T1000 (cell line): ENCODE measurements at regions not wholly inside any gene's neighbourhood (a gene's known extent, or its start where the extent isn't known, plus 50 kb on each side); places are given as distances from the start of the nearest gene placed in this dataset.
"Not testable (repeated sequence)": the region's sequence is repeated elsewhere in the genome, so short reads cannot be mapped to it uniquely, and the experiment has no call there.

Source experiments
- DNase-seq: peaks from one replicate; lab custom pipeline; 2025; ENCODE audit warnings: mixed read lengths; lab: John Stamatoyannopoulos, UW

- DNase-seq, result not testable (repeated sequence)
Observed at GRCh38 chr11:135011313-135011712, 599.3 kb upstream of the B3GAT1 start.

DNA sequence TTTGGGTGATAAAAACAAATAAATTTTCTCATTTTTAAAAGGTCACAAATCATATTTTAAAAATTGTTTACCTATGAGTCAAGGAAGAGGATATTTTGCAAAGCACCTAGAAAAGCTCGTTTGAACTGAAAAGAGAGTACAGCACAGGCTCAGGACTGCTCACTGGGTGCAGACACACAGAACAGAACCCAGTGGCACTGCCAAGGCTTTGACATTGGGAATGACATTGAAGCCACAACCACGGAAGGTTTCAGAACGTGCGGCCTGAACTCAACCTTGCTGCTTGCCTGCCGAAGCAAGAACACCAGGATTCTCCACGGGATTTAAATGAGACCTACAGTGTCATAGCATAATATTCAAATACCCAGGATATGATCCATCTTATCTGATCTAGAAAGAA is 597.1 kb upstream of the B3GAT1 start:
- no peak for DNase-seq

DNA sequence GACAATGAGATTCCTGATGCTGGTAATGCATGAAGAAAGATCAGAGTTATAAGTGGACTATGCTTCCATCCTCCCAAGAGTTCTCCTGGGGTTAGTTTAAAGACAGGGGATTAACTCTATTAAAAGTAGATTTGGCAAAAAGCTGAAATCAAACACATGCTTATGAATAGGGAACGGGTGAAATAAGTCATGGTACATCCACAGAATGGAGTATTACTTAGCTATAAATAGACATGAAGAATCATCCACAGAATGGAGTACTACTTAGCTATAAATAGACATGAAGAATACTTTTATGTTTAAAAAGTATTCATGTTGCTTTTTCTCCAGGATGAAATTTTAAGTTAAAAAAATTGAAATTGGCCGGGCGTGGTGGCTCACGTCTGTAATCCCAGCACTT is 596.4 kb upstream of the B3GAT1 start:
- no peak for DNase-seq

GRCh38 chr11:135008001-135008405 is 596.0 kb upstream of the B3GAT1 start:
- no peak for DNase-seq

DNA sequence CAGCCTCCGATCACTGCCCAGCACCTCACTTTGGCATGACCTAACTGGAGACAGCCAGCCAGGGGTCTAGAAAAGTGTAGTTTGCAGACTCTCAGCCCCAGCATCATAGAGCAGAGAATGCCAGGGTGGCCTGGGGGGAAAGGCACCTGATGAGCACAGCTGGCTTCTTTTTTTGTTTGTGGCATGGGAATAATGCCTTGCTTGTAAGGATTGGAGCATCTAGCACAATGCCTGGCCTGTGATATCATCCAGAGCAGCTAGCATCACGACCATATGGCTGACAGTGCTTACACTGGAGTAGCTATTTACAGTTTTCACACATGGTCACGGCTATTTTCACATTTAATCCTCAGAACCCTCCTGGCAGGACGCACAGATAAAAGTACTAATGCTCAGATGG is 594.8 kb upstream of the B3GAT1 start:
- DNase-seq, result no peak

- no peak for DNase-seq
Observed at GRCh38 chr11:135004495-135004894, 592.5 kb upstream of the B3GAT1 start.

GRCh38 chr11:135002236-135002635 is 590.2 kb upstream of the B3GAT1 start:
- DNase-seq, result no peak

DNA sequence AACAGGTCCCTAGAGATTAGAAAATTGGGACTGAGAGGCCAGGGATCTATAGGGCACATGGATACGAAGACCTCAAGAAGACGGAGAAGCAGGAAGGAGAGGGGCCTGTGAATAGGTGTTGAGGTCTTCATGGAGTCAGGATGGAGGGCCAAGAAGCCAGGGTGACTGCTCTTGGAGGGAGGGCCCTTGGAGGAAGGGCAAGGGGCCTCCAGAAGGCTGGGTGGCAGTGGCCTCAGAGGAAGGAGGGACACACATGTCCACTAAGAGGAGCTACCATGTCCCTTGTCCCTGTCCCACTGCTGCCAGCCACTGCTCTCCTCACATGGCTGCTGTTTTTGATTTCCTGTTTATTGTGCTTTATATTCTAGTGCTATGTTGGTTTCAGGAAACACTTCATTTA is 589.5 kb upstream of the B3GAT1 start:
- no peak for DNase-seq

DNA sequence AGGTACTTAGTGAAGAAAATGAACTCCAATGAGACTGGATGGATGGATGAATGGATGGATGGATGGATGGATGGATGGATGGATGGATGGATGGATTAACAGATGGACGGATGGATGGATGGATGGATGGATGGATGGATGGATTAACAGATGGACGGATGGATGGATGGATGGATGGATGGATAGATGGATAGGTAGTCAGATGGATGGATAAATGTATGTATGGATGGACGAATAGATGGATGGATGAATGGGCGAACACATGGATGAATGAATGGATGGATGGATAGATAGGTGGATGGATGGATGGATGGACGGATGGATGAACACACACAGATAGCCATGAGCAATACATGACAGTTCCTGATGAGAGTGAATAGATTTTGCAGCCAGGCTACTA is 589.0 kb upstream of the B3GAT1 start:
- DNase-seq, result not testable (repeated sequence)

- DNase-seq, result no peak
Observed at GRCh38 chr11:134999590-134999989, 587.5 kb upstream of the B3GAT1 start.

DNA sequence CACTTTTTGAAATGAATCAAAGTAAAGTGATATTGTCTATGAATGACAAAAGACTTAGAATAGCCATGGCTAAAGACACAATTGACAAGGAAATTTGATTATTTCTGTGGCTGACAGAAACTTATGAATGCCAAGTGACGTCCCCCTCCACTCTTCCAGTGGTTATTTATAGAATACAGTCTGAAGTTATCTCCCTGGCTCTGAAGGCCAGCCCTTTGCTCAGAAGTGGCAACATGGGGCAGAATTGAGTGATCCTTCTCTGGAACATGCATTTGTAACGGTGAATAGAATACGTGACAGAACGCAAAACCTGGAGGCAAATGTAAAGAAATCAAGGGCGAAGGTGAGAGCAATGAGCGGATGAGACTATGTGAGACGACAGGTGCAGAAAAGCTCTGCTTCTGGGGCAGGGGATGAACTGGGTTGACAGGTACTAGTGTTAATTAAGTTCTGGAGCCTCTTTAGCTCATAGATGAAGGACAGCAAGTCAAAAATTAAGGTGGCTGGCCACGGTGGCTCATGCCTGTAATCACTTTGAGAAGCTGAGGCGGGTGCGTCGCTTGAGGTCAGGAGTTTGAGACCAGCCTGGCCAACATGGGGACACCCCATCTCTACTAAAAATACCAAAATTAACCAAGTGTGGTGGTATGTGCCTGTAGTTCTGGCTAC is 585.7 kb upstream of the B3GAT1 start:
- no peak for DNase-seq

GRCh38 chr11:134995741-134996140 is 583.7 kb upstream of the B3GAT1 start:
- DNase-seq, result no peak

DNA sequence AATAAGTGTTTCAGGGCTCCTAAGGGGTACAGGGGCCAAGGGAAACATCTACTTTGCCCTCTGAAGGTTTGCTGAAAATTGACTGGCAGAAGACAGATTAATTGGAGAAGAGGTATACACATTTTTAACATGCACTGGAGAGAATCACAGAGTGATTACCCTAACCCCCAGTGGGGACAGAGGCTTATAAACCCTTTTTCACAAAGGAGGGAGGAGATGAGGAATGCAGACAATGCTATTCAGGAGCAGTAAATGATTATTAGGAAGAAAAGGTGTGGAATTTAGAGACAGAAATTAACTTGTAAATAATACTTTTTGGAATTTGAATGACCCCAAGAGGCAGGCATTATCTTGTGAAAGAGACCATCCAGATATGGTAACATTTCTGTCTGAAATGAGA is 582.4 kb upstream of the B3GAT1 start:
- no peak for DNase-seq

GRCh38 chr11:134993691-134994243 is 581.7 kb upstream of the B3GAT1 start:
- no peak for DNase-seq

DNA sequence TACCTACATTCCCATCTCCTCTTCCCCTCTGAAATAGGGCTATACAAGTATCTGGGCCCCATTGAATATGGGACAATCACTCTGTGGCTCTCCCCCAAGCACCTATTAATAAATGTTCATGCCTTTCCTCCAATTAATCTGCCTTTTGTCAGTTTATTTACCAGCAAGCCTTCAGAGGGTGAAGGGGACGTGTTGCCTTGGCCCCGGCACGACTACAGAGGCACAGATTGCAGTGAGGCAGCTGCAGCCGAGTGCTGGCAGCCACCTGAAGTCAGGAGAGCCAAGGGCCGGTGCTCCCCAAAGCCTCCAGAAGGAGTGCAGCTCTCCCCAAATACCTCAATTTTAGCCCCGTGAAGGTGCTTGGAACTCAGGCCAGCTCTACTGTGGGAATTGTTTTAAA is 580.9 kb upstream of the B3GAT1 start:
- DNase-seq, result no peak

GRCh38 chr11:134988495-134988894 is 576.5 kb upstream of the B3GAT1 start:
- DNase-seq, result no peak

- no peak for DNase-seq
Observed at GRCh38 chr11:134987822-134988221, 575.8 kb upstream of the B3GAT1 start.

DNA sequence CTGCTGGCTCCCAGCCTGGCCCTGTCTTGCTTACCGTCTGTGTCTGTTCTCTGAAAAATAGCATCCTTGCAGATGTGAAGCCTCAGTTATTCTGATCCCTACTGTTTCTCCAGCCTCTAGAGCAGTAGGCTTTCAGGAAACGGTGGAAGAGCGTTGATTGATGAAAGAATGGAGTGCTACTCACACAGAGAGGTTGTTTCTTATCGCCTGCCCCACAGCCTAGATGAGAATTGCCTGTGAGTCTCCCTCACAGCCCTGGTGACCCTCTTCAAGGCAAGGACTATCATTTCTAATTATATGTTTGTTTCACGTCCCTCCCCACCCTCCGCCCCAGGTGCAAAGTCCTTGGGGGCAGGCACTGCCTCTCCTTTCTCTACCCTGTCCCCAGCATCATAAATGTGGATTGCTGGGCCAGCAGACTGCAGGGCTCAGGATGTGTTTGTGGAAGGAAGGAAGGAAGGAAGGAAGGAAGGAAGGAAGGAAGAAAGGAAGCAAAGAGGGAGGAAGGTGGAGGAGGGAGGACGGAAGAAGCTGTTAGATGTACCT is 575.3 kb upstream of the B3GAT1 start:
- no peak for DNase-seq

- no peak for DNase-seq
Observed at GRCh38 chr11:134984421-134984820, 572.4 kb upstream of the B3GAT1 start.

GRCh38 chr11:134982432-134982831 is 570.4 kb upstream of the B3GAT1 start:
- not testable (repeated sequence) for DNase-seq

GRCh38 chr11:134981835-134982234 is 569.8 kb upstream of the B3GAT1 start:
- DNase-seq, result no peak

GRCh38 chr11:134980819-134981710 is 569.0 kb upstream of the B3GAT1 start:
- no peak for DNase-seq

DNA sequence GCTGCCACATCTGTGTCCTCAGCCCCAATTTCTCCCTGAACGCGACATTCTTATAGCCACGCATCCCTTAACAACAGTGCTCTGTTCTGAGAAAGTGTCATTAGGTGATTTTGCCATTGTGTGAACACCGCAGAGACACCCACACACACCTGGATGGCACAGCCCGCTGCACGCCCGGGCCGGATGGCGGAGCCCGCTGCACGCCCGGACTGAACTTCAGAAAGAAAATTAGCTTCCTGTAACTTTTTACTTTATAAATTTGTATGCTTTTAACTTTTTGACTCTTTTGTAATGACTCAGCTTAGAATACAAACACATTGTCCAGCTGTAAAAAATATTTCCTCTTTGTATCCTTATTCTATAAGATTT is 567.0 kb upstream of the B3GAT1 start:
- not testable (repeated sequence) for DNase-seq
